Lower lobe of right lung (tissue), 2 donors: ENCODE measurements at regions not wholly inside any gene's neighbourhood (a gene's known extent, or its start where the extent isn't known, plus 50 kb on each side); places are given as distances from the start of the nearest gene placed in this dataset.

Experiments
- ATAC-seq, 2 donors: fragments of 200-7000 bp; cut with Tn5 transposase; one replicate each; pipeline ENCODE4 v1.9.1; 2020 to 2022; ENCODE audit warnings: mild to moderate bottlenecking in 2 of 2, moderate library complexity in 2 of 2
- DNase-seq: peaks from one replicate; pipeline ENCODE4 v3.0.0-alpha.2; 2020
- H3K27ac ChIP-seq: fragments of 200-600 bp; one replicate; pipeline ENCODE4 v1.8.0; 2022
- H3K27me3 ChIP-seq: fragments of 200-600 bp; one replicate; pipeline ENCODE4 v1.8.0; 2022; ENCODE audit warnings: low read depth
- H3K36me3 ChIP-seq: fragments of 200-600 bp; one replicate; pipeline ENCODE4 v1.8.0; 2022; ENCODE audit warnings: mild to moderate bottlenecking
- H3K4me1 ChIP-seq: fragments of 200-600 bp; one replicate; pipeline ENCODE4 v1.8.0; 2022
- H3K4me3 ChIP-seq: fragments of 200-600 bp; one replicate; pipeline ENCODE4 v1.8.0; 2022; ENCODE audit warnings: mild to moderate bottlenecking
- H3K9me3 ChIP-seq: fragments of 200-600 bp; one replicate; pipeline ENCODE4 v1.8.0; 2022
- CTCF ChIP-seq: fragments of 200-600 bp; IDR thresholded peaks from one replicate; pipeline ENCODE4 v1.8.0; 2022; ENCODE audit warnings: antibody characterized with exemption, mild to moderate bottlenecking
- intact Hi-C: fragments of 100-400 bp; cut with DNase I; formaldehyde crosslinking; loops from one replicate; pipeline ENCODE4 v1.11.0; 2022
- donor health status: DM: no; HTN: yes; CAD: no; lungs with severe emphysema.

- Histone ChIP-seq H3K36me3 (no peaks in the 10 kb centered on the region), H3K4me3 (no peak overlapping the region), H3K9me3 (no peaks in the 10 kb centered on the region), H3K27me3 (no peaks in the 10 kb centered on the region), H3K27ac (no peak overlapping the region), H3K4me1 (no peaks in the 10 kb centered on the region)
- no peak for ATAC-seq
- no peak for TF ChIP-seq CTCF
- intact Hi-C loops, result no loop called here
- no peak for DNase-seq
These were observed 125.6 kb upstream of the STXBP5 start for GRCh38 chr6:147078602-147079001.

GRCh38 chr6:147080225-147080624 lies 124.0 kb upstream of the STXBP5 start:
- H3K27me3 ChIP-seq, result no peaks in the 10 kb centered on the region
- ATAC-seq (no peak), DNase-seq (no peak)
- no peak overlapping the region for H3K4me3 ChIP-seq
- no peaks in the 10 kb centered on the region for H3K36me3 ChIP-seq
- H3K9me3 ChIP-seq, result no peaks in the 10 kb centered on the region
- no peak overlapping the region for H3K27ac ChIP-seq
- intact Hi-C loops, result no loop called here
- TF ChIP-seq CTCF, result no peak
- no peaks in the 10 kb centered on the region for H3K4me1 ChIP-seq

GRCh38 chr6:147081076-147081609 lies 123.1 kb upstream of the STXBP5 start:
- DNase-seq (no peak), ATAC-seq (peak in 1 of 2 donors; percentile 41)
- no peak overlapping the region for H3K4me3 ChIP-seq
- H3K27ac ChIP-seq, result no peak overlapping the region
- no peak for TF ChIP-seq CTCF
- H3K36me3 ChIP-seq, result no peaks in the 10 kb centered on the region
- H3K27me3 ChIP-seq, result no peaks in the 10 kb centered on the region
- no peaks in the 10 kb centered on the region for H3K9me3 ChIP-seq
- no peaks in the 10 kb centered on the region for H3K4me1 ChIP-seq
- intact Hi-C loops, result no loop called here

- DNase-seq (no peak), ATAC-seq (no peak)
- no peak overlapping the region for H3K27ac ChIP-seq
- no peaks in the 10 kb centered on the region for H3K36me3 ChIP-seq
- intact Hi-C loops, result no loop called here
- no peak overlapping the region for H3K4me3 ChIP-seq
- no peaks in the 10 kb centered on the region for H3K27me3 ChIP-seq
- H3K9me3 ChIP-seq, result peaks cover 7% of the 10 kb centered on the region
- H3K4me1 ChIP-seq, result no peaks in the 10 kb centered on the region
- TF ChIP-seq CTCF, result no peak
These were observed 116.6 kb upstream of the STXBP5 start for GRCh38 chr6:147087641-147088040.

GRCh38 chr6:147088861-147089260 lies 115.4 kb upstream of the STXBP5 start:
- no peak for ATAC-seq
- Histone ChIP-seq H3K4me1 (no peaks in the 10 kb centered on the region), H3K4me3 (no peak overlapping the region), H3K9me3 (peaks cover 7% of the 10 kb centered on the region), H3K27ac (no peak overlapping the region), H3K36me3 (no peaks in the 10 kb centered on the region), H3K27me3 (no peaks in the 10 kb centered on the region)
- TF ChIP-seq CTCF, result no peak
- intact Hi-C loops, result no loop called here
- DNase-seq, result no peak

- no peak for ATAC-seq
- intact Hi-C loops, result no loop called here
- H3K27me3 ChIP-seq, result no peaks in the 10 kb centered on the region
- no peak overlapping the region for H3K4me3 ChIP-seq
- no peaks in the 10 kb centered on the region for H3K9me3 ChIP-seq
- H3K27ac ChIP-seq, result no peak overlapping the region
- no peaks in the 10 kb centered on the region for H3K4me1 ChIP-seq
- no peak for DNase-seq
- H3K36me3 ChIP-seq, result no peaks in the 10 kb centered on the region
- TF ChIP-seq CTCF, result no peak
These were observed 108.9 kb upstream of the STXBP5 start for GRCh38 chr6:147095316-147095715.
